A172 (cell line): ENCODE measurements at regions not wholly inside any gene's neighbourhood (a gene's known extent, or its start where the extent isn't known, plus 50 kb on each side); places are given as distances from the start of the nearest gene placed in this dataset.
A peak's percentile ranks its signal among the peaks of the same experiment; 100 is the strongest.

ENCODE experiments used
- DNase-seq: peaks from one replicate; pipeline ENCODE4 v3.0.0-alpha.2; 2015; ENCODE audit warnings: low spot score

- no peak for DNase-seq
Measured at GRCh38 chr7:27459731-27460053, 203.0 kb downstream of the HIBADH start.

DNA sequence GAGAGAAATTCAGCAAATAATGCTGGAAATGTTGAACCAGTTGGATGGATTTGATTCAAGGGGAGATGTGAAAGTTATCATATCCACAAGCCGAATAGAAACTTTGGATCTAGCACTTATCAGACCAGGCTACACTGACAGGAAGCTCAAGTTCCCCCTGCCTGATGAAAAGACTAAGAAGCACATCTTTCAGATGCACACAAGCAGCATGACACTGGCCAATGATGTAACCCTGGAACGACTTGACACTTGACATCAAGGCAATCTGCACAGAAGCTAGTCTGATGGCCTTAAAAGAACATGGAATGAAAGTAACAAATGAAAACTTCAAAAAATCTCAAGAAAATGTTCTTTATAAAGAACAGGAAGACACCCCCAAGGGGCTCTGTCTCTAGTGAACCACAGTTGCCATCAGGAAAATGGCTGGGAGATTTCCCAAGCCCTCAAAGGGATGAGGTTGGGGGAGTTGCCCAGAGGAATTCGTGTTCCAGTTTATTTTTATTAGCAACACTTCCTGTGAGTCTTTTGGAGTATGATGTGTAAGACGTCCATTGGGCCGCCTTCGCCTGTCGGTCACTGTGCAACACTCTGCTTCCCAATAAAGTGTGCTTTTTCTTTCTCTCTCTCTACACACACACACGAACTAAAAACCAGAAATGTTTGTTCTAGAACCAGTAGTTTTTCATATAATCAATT lies 200.0 kb downstream of the HIBADH start:
- peak; percentile 59 for DNase-seq

GRCh38 chr7:27464970-27465369 lies 197.7 kb downstream of the HIBADH start:
- DNase-seq: no peak

- no peak for DNase-seq
Measured at GRCh38 chr7:27466703-27467102, 196.0 kb downstream of the HIBADH start.

DNA sequence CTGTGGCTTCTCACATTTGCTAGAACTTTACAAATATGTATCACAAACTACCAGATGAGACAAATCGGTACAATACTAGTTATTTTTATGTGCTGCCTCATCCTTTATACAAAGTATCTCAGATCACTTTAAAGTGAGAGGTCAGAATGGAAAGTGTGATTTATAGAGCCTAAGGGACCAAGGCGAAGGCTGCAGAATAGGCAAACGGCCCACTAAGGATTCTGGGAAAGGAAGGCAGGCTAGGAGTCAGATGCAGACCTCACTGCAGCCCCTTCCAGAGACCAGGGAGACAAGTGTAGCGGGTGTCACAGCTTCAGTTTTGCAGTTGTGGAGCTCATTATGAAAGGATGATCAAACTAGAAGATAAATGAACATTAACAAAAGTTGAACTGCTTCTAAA lies 190.6 kb downstream of the HIBADH start:
- no peak for DNase-seq
